NCI-H2107 (cell line): ENCODE measurements at regions not wholly inside any gene's neighbourhood (a gene's known extent, or its start where the extent isn't known, plus 50 kb on each side); places are given as distances from the start of the nearest gene placed in this dataset.

Source experiments
- DNase-seq: peaks from one replicate; lab custom pipeline; 2025; lab: John Stamatoyannopoulos, UW

- DNase-seq, result no peak
These were observed 201.2 kb upstream of the CELF2 start for GRCh38 chr10:10816447-10816846.

- DNase-seq, result no peak
These were observed 200.1 kb upstream of the CELF2 start for GRCh38 chr10:10817609-10818008.

- DNase-seq, result no peak
These were observed 199.6 kb upstream of the CELF2 start for GRCh38 chr10:10818082-10818481.

DNA sequence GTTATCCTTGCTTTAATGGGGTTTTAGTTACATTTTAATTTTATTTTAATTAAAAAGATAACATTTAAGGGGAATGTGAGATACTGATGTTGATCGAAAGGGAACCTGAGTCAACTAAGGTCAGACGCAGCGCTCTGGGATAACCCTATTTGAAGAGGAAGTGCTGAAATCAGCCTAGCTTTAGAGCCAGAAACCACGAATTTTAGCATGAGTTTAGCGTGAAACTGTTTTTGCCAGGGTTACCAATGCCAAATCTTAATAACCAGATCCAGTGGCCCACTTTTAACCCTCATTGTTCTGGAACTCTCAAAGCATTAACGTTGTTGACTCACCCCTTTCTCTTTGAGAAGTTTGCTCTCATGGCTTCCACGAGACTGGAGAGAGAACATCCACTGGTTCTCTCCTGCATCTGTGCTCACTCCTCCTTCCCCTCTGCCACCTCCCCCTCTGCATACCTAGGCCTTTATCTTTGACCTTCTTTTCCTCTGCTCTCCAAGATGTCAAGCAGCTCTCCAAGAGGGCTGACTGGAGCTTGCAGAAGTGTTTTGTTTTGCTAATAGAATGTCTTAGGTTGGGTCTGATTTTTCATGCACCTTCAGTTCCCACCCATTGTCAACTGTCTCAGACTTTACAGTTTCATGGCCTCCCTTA, 198.3 kb upstream of the CELF2 start:
- no peak for DNase-seq

GRCh38 chr10:10821926-10822325, 195.7 kb upstream of the CELF2 start:
- DNase-seq, result no peak

DNA sequence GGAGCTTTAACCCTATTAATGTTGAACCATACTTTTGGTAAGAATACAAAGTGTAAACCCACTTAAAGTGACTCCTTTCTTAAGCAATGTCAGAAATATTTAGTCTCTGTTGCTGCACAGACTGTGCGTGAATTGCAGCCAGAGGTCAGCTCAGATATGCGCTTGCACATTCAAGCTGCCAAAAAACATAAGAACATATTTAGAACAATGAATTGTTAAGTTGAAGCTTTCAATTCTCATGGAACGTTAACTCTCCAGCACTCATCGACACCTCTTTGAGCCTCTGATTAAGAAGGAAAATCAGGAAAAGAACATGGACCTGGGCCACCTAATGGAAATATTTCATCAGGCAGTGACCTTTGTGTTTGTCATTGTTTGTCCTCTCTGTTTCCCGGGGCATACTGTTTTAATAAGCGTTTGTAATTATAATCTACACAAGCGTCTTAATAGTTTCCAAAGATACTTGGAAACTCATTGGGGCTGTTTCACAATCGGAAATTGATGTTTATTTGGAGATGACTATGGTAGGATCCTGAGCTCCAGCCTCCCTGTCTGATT, 193.0 kb upstream of the CELF2 start:
- DNase-seq, result no peak

DNA sequence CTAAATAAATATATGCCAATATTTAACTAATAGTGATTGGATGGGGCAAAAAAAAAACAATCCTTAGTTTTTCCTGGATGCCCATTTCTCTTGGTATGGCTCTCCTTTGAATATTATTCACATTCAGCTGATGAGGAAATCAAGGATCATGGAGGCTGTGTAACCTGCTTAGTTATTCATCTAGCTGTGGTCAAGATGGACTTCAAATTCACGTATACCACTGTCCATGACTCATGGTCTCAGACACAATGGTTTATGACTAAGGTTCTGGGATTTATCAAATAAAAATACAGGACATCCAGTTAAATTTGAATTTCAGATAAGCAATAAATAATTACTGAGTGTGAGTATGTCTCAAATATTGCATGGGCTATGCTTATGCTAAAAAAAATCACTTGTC, 191.5 kb upstream of the CELF2 start:
- DNase-seq, result no peak

DNA sequence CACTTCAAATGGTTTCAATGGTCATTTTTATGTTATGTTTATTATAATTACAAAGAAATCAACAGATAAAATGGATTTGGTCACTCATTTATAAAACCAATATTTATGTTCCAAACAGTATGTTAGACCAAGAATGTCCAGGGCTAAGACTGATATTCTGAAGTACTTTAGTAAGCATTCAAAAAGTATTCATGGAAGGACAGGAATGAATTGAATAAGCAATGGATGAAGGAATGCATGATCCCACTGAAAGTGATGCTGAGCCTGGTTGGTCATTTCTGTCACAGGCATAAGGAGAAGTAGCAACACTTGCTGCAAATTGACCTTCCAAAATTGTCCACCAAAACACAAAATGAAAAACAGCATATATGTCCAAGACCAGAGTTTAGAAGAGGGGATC, 189.0 kb upstream of the CELF2 start:
- no peak for DNase-seq

DNA sequence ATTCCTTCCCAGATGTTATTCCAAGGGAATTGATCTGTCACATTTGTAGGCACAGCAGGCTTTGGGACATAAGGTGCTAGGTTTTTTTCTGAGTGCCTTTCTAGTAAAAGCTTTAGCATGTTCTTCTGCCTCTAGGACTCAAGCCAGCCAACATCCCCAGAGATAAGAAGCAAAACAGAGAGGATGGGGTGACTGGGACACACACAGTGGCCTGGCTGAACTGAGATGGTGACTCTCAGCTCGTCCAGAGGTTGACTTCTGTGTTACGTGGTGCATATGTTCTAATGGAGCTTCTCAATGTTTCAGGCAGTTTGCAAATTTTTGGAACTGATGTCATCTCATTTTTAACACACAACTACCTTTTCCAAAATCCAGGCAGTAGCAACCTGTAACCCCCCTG, 188.1 kb upstream of the CELF2 start:
- no peak for DNase-seq

GRCh38 chr10:10830293-10830986, 187.2 kb upstream of the CELF2 start:
- DNase-seq, result no peak

GRCh38 chr10:10831085-10831484, 186.6 kb upstream of the CELF2 start:
- DNase-seq, result no peak

GRCh38 chr10:10833955-10834354, 183.7 kb upstream of the CELF2 start:
- no peak for DNase-seq

DNA sequence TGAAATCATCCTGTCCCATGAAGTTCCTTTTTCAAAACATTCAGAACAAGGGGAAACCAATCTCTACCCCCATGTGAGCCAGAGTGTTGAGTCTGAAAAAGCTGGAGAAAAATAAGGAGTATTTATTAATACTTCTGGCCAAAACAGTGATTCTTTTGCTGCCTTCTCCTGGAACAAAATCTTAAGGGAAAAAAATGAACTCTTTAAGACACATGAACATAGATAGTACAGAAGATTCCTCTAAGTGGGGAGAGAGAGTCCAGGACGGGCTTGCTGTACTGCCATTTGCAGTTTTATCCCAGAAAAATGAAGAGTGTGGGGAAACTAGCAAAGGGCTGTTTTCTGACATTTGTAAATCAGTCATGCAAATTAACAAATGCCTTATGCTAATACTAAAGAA, 173.4 kb upstream of the CELF2 start:
- no peak for DNase-seq

DNA sequence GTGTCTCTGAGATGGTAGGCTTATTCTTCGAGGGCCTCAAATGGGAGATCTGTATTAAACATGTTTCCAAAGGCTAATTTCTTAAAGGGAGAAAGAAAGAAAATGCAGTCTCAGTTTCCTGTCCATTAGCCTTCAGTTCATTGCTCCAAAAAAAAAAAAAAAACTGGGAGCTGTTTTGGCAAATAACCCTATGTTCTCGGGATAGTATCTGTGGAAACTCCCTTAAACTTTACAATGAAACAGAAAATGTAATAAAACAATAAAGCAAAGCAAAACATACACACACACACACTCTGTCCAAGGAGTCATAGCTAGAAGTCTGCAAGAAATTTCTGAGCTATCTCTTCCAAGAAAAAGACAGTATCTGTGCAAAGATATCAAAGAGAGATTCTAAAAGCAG, 172.5 kb upstream of the CELF2 start:
- DNase-seq, result no peak

GRCh38 chr10:10845826-10846503, 171.7 kb upstream of the CELF2 start:
- no peak for DNase-seq

- DNase-seq, result no peak
These were observed 171.2 kb upstream of the CELF2 start for GRCh38 chr10:10846504-10846900.

DNA sequence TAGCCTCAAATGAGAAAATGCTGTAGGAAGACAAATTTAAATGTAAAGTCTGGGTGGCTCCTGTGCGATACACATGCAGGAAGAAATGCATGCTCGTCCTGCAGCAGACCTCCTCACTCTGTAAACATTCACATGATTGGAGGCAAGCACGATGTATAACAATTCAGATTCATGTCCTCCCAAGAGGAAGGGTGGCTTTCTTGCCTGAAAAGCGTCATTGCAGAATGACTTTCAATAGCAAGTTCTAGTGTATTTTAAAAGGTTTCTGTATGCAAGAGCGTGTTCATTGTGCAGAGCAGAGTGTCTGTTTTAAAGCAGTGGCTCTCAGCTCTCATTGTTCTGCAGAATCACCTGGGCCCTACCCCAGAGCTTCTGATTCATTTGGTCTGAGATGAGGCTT, 170.3 kb upstream of the CELF2 start:
- DNase-seq, result no peak

DNA sequence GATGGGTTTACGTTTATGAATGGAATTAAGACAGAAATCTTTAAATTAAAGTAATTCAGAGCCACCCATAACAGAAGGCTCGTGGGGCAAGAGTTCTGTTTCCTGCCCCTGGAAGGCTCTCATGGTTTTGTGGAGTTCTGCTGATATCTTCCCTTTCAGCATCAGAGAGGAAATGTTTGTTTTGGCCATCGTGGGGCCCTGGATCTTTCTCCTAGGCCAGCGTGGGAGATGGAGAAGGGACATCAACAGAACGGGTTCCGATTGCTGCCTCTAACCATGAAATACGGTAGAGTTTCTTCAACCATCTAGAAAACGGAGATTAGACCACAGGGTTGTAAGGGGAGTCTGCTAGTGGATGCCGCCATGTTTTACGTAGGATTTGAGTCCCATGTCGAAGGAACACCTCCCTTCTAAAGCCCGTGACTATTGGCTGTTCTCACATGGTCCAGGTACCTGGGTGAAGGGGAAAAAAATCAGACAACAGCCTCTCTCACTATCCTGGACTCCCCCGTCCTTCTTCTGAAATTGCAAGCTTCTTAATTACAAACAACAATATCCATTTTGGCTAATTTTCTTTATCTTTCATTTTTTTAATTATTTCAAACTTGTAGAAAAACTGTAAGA, 169.1 kb upstream of the CELF2 start:
- no peak for DNase-seq

DNA sequence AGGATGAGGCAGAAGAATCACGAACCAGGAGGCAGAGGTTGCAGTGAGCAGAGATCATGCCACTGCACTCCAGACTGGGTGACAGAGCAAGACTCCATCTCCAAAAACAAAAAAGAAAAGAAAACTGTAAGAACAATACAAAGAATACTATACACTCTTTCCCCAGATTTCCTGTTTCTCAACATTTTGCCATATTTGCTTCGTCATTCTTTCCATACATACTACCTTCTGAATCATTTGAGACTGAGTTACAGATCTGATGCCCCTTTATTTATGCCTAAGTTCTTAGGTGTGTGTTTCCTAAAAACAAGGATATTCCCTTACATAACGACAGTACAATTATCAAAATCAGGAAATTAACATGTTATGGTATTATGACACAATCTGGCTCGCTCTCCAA, 168.4 kb upstream of the CELF2 start:
- no peak for DNase-seq

- no peak for DNase-seq
These were observed 167.5 kb upstream of the CELF2 start for GRCh38 chr10:10850214-10850613.

DNA sequence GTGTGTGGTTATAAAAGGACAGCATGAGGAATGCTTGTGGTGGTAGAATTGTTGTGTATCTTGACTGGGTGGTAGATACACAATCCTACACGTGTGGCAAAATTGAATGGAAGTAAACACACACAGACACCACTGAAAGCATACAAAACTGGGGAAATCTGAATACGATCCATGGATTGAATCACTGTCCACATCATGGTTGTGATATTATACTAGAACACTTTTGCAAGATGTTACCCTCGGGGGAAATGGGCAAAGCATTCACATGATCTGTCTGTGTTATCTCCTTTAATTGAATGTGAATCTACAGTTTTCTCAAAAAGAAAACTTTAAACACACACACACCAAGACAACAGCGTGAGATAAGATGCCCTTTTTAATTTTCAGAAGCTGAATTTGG, 165.2 kb upstream of the CELF2 start:
- DNase-seq, result no peak

GRCh38 chr10:10853954-10854353, 163.7 kb upstream of the CELF2 start:
- DNase-seq, result no peak

DNA sequence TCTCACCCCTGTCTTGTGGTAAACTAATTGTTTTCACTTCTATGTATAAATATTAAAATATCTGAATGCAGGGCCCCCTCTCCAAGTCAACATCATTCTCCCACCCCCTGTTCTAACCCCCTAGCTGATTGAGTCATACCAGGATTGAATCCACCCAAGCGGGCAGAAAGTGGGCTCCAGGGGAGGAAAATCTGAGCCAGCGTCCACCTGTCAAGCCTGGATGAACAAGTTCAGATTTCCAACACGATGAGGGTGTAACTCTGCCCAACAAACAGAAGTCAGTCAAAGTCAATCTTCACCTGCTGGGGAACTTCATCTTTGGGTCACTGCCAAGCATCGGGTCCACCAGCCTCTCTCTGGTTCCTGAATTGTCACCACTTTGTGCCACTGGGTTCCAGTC, 162.9 kb upstream of the CELF2 start:
- no peak for DNase-seq
